ENCODE measurements at regions not wholly inside any gene's neighbourhood (a gene's known extent, or its start where the extent isn't known, plus 50 kb on each side); places are given as distances from the start of the nearest gene placed in this dataset.

- TF ChIP-seq, protein P1, sequence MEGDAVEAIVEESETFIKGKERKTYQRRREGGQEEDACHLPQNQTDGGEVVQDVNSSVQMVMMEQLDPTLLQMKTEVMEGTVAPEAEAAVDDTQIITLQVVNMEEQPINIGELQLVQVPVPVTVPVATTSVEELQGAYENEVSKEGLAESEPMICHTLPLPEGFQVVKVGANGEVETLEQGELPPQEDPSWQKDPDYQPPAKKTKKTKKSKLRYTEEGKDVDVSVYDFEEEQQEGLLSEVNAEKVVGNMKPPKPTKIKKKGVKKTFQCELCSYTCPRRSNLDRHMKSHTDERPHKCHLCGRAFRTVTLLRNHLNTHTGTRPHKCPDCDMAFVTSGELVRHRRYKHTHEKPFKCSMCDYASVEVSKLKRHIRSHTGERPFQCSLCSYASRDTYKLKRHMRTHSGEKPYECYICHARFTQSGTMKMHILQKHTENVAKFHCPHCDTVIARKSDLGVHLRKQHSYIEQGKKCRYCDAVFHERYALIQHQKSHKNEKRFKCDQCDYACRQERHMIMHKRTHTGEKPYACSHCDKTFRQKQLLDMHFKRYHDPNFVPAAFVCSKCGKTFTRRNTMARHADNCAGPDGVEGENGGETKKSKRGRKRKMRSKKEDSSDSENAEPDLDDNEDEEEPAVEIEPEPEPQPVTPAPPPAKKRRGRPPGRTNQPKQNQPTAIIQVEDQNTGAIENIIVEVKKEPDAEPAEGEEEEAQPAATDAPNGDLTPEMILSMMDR (conservative IDR thresholded peaks at IDR 0.05), result no peak
- no peak for TF ChIP-seq ZFX (IDR thresholded peaks at IDR 0.05)
Observed at GRCh38 chr4:119841361-119841760, 212.8 kb upstream of the PDE5A start.
